Effector memory CD4-positive, alpha-beta T cell (primary cell): ENCODE measurements at regions not wholly inside any gene's neighbourhood (a gene's known extent, or its start where the extent isn't known, plus 50 kb on each side); places are given as distances from the start of the nearest gene placed in this dataset.
A peak's percentile ranks its signal among the peaks of the same experiment; 100 is the strongest.

Experiments
- DNase-seq, 3 donors: peaks; one replicate each; pipeline ENCODE4 v3.0.0-alpha.2; 2020
- H3K27ac ChIP-seq: 2 replicates; pipeline ENCODE4 v1.7.0; 2013; ENCODE audit warnings: mild to moderate bottlenecking, low read length, moderate library complexity; ENCODE audit not compliant: insufficient read depth, poor library complexity, severe bottlenecking
- H3K27me3 ChIP-seq: replicated peaks from 2 replicates; pipeline ENCODE4 v1.7.0; 2013; ENCODE audit warnings: mild to moderate bottlenecking, low read length; ENCODE audit not compliant: insufficient read depth, control insufficient read depth, poor library complexity, severe bottlenecking
- H3K36me3 ChIP-seq: 2 replicates; pipeline ENCODE4 v1.7.0; 2013; ENCODE audit warnings: mild to moderate bottlenecking, low read length, moderate library complexity; ENCODE audit not compliant: control insufficient read depth, insufficient read depth
- H3K4me1 ChIP-seq: 2 replicates; pipeline ENCODE4 v1.7.0; 2013; ENCODE audit warnings: low read length, mild to moderate bottlenecking; ENCODE audit not compliant: control insufficient read depth, insufficient read depth, poor library complexity, severe bottlenecking
- H3K4me3 ChIP-seq: 2 replicates; pipeline ENCODE4 v1.7.0; 2013; ENCODE audit warnings: low read length, low read depth, mild to moderate bottlenecking; ENCODE audit not compliant: insufficient read depth, poor library complexity, severe bottlenecking
- H3K9me3 ChIP-seq: 2 replicates; pipeline ENCODE4 v1.7.0; 2013; ENCODE audit warnings: mild to moderate bottlenecking, low read length, moderate library complexity; ENCODE audit not compliant: control insufficient read depth

GRCh38 chr6:8225113-8225512 lies 122.8 kb upstream of the EEF1E1 start:
- H3K9me3 ChIP-seq = no peaks in the 10 kb centered on the region
- no peaks in the 10 kb centered on the region for H3K4me1 ChIP-seq
- no peaks in the 10 kb centered on the region for H3K27me3 ChIP-seq
- H3K27ac ChIP-seq = no peak overlapping the region
- no peaks in the 10 kb centered on the region for H3K36me3 ChIP-seq
- no peak for DNase-seq
- no peak overlapping the region for H3K4me3 ChIP-seq

GRCh38 chr6:8223678-8224077 lies 121.3 kb upstream of the EEF1E1 start:
- no peaks in the 10 kb centered on the region for H3K36me3 ChIP-seq
- H3K27me3 ChIP-seq = no peaks in the 10 kb centered on the region
- no peak for DNase-seq
- H3K9me3 ChIP-seq = no peaks in the 10 kb centered on the region
- no peak overlapping the region for H3K4me3 ChIP-seq
- H3K27ac ChIP-seq = no peak overlapping the region
- no peaks in the 10 kb centered on the region for H3K4me1 ChIP-seq

GRCh38 chr6:8219352-8219943 lies 117.1 kb upstream of the EEF1E1 start:
- no peaks in the 10 kb centered on the region for H3K36me3 ChIP-seq
- no peak overlapping the region for H3K4me3 ChIP-seq
- no peaks in the 10 kb centered on the region for H3K27me3 ChIP-seq
- H3K9me3 ChIP-seq = no peaks in the 10 kb centered on the region
- no peak overlapping the region for H3K27ac ChIP-seq
- peak in 1 of 3 donors; percentile 6 for DNase-seq
- no peaks in the 10 kb centered on the region for H3K4me1 ChIP-seq

- H3K27ac ChIP-seq = no peak overlapping the region
- no peak for DNase-seq
- no peaks in the 10 kb centered on the region for H3K36me3 ChIP-seq
- H3K4me1 ChIP-seq = no peaks in the 10 kb centered on the region
- no peak overlapping the region for H3K4me3 ChIP-seq
- H3K9me3 ChIP-seq = no peaks in the 10 kb centered on the region
- no peaks in the 10 kb centered on the region for H3K27me3 ChIP-seq
Observed at GRCh38 chr6:8218861-8219260, 116.5 kb upstream of the EEF1E1 start.

- no peak overlapping the region for H3K27ac ChIP-seq
- DNase-seq = no peak
- no peaks in the 10 kb centered on the region for H3K9me3 ChIP-seq
- no peaks in the 10 kb centered on the region for H3K36me3 ChIP-seq
- no peaks in the 10 kb centered on the region for H3K4me1 ChIP-seq
- no peak overlapping the region for H3K4me3 ChIP-seq
- H3K27me3 ChIP-seq = no peaks in the 10 kb centered on the region
Observed at GRCh38 chr6:8215631-8216030, 113.3 kb upstream of the EEF1E1 start.

GRCh38 chr6:8213995-8214394 lies 111.6 kb upstream of the EEF1E1 start:
- no peaks in the 10 kb centered on the region for H3K4me1 ChIP-seq
- no peaks in the 10 kb centered on the region for H3K9me3 ChIP-seq
- no peak for DNase-seq
- H3K27me3 ChIP-seq = no peaks in the 10 kb centered on the region
- H3K36me3 ChIP-seq = no peaks in the 10 kb centered on the region
- no peak overlapping the region for H3K4me3 ChIP-seq
- H3K27ac ChIP-seq = no peak overlapping the region

GRCh38 chr6:8212720-8213434 lies 110.5 kb upstream of the EEF1E1 start:
- no peaks in the 10 kb centered on the region for H3K9me3 ChIP-seq
- no peak overlapping the region for H3K4me3 ChIP-seq
- no peaks in the 10 kb centered on the region for H3K36me3 ChIP-seq
- no peaks in the 10 kb centered on the region for H3K4me1 ChIP-seq
- DNase-seq = no peak
- no peak overlapping the region for H3K27ac ChIP-seq
- H3K27me3 ChIP-seq = no peaks in the 10 kb centered on the region

- no peak overlapping the region for H3K27ac ChIP-seq
- H3K9me3 ChIP-seq = no peaks in the 10 kb centered on the region
- no peaks in the 10 kb centered on the region for H3K36me3 ChIP-seq
- H3K4me3 ChIP-seq = no peak overlapping the region
- no peak for DNase-seq
- H3K27me3 ChIP-seq = no peaks in the 10 kb centered on the region
- no peaks in the 10 kb centered on the region for H3K4me1 ChIP-seq
Observed at GRCh38 chr6:8207869-8208191, 105.5 kb upstream of the EEF1E1 start.

- H3K27me3 ChIP-seq = no peaks in the 10 kb centered on the region
- H3K4me1 ChIP-seq = no peaks in the 10 kb centered on the region
- H3K27ac ChIP-seq = no peak overlapping the region
- no peaks in the 10 kb centered on the region for H3K9me3 ChIP-seq
- H3K4me3 ChIP-seq = no peak overlapping the region
- H3K36me3 ChIP-seq = no peaks in the 10 kb centered on the region
- no peak for DNase-seq
Observed at GRCh38 chr6:8207191-8207868, 105.0 kb upstream of the EEF1E1 start.

- Histone ChIP-seq H3K9me3 (no peaks in the 10 kb centered on the region), H3K27me3 (no peaks in the 10 kb centered on the region)
Observed at GRCh38 chr6:8203337-8203736, 101.0 kb upstream of the EEF1E1 start.

More at GRCh38 chr6:8203337-8203736, 101.0 kb upstream of the EEF1E1 start:
- no peak for DNase-seq
- no peaks in the 10 kb centered on the region for H3K36me3 ChIP-seq
- no peaks in the 10 kb centered on the region for H3K4me1 ChIP-seq
- no peak overlapping the region for H3K27ac ChIP-seq
- no peak overlapping the region for H3K4me3 ChIP-seq
